ENCODE measurements at regions not wholly inside any gene's neighbourhood (a gene's known extent, or its start where the extent isn't known, plus 50 kb on each side); places are given as distances from the start of the nearest gene placed in this dataset.

DNA sequence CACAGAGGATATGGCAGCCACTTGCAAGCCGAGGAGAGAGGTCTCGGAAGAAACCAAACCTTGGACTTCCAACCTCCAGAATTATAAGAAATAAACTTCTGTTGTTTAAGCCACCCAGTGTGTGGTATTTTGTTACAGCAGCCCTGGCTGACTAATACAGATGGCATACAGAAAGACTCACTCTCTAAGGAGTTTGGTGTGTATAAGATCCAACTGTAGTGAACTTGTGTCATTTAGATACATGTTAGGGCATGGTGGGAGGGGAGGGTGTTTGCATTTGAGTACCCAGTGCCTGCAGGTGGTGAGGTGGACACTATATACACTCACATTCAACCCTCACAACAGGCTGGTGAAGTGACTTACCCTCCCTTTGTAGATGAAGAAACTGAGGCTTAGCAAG is 233.2 kb upstream of the KLF3 start:
- H3K4me3 ChIP-seq (ENCODE audit: low read length) = no peak overlapping the region
- no peaks in the 10 kb centered on the region for H3K27me3 ChIP-seq (ENCODE audit: insufficient read depth, low read depth, low read length)
- no peak overlapping the region for H3K4me2 ChIP-seq (ENCODE audit: low read length)
- H3K9me2 ChIP-seq (ENCODE audit: insufficient read depth, low read length) = no peaks in the 10 kb centered on the region
- no peak overlapping the region for H3K9ac ChIP-seq (ENCODE audit: low read length)
- no peaks in the 10 kb centered on the region for H3F3A ChIP-seq (ENCODE audit: insufficient read depth, low read length, poor library complexity, severe bottlenecking)
- H3K9me3 ChIP-seq (ENCODE audit: low read length) = no peaks in the 10 kb centered on the region
- no peak overlapping the region for H3K27ac ChIP-seq (ENCODE audit: low read length)
- TF ChIP-seq MXI1 (conservative IDR thresholded peaks at IDR 0.05; ENCODE audit: poor library complexity, severe bottlenecking) (no peak), EZH2 (IDR thresholded peaks at IDR 0.05; ENCODE audit: borderline replicate concordance, insufficient read depth, low read length, poor library complexity, severe bottlenecking) (no peak), RAD21 (conservative IDR thresholded peaks at IDR 0.05) (no peak), POLR2AphosphoS5 (IDR thresholded peaks at IDR 0.05) (no peak), EP300 (conservative IDR thresholded peaks at IDR 0.05; ENCODE audit: poor library complexity, severe bottlenecking) (no peak), TAF1 (IDR thresholded peaks at IDR 0.05; ENCODE audit: low read depth) (no peak), SMC3 (conservative IDR thresholded peaks at IDR 0.05; ENCODE audit: poor library complexity) (no peak)
- TF ChIP-seq, protein P1, sequence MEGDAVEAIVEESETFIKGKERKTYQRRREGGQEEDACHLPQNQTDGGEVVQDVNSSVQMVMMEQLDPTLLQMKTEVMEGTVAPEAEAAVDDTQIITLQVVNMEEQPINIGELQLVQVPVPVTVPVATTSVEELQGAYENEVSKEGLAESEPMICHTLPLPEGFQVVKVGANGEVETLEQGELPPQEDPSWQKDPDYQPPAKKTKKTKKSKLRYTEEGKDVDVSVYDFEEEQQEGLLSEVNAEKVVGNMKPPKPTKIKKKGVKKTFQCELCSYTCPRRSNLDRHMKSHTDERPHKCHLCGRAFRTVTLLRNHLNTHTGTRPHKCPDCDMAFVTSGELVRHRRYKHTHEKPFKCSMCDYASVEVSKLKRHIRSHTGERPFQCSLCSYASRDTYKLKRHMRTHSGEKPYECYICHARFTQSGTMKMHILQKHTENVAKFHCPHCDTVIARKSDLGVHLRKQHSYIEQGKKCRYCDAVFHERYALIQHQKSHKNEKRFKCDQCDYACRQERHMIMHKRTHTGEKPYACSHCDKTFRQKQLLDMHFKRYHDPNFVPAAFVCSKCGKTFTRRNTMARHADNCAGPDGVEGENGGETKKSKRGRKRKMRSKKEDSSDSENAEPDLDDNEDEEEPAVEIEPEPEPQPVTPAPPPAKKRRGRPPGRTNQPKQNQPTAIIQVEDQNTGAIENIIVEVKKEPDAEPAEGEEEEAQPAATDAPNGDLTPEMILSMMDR (IDR thresholded peaks at IDR 0.05; ENCODE audit: poor library complexity, severe bottlenecking) = no peak
- TF ChIP-seq, protein P2, sequence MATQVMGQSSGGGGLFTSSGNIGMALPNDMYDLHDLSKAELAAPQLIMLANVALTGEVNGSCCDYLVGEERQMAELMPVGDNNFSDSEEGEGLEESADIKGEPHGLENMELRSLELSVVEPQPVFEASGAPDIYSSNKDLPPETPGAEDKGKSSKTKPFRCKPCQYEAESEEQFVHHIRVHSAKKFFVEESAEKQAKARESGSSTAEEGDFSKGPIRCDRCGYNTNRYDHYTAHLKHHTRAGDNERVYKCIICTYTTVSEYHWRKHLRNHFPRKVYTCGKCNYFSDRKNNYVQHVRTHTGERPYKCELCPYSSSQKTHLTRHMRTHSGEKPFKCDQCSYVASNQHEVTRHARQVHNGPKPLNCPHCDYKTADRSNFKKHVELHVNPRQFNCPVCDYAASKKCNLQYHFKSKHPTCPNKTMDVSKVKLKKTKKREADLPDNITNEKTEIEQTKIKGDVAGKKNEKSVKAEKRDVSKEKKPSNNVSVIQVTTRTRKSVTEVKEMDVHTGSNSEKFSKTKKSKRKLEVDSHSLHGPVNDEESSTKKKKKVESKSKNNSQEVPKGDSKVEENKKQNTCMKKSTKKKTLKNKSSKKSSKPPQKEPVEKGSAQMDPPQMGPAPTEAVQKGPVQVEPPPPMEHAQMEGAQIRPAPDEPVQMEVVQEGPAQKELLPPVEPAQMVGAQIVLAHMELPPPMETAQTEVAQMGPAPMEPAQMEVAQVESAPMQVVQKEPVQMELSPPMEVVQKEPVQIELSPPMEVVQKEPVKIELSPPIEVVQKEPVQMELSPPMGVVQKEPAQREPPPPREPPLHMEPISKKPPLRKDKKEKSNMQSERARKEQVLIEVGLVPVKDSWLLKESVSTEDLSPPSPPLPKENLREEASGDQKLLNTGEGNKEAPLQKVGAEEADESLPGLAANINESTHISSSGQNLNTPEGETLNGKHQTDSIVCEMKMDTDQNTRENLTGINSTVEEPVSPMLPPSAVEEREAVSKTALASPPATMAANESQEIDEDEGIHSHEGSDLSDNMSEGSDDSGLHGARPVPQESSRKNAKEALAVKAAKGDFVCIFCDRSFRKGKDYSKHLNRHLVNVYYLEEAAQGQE (IDR thresholded peaks at IDR 0.05; ENCODE audit: borderline replicate concordance) = no peak
- H4K20me1 ChIP-seq (ENCODE audit: insufficient read depth) = no peaks in the 10 kb centered on the region
- no peaks in the 10 kb centered on the region for H3K36me3 ChIP-seq (ENCODE audit: insufficient read depth, low read length)
- no peak overlapping the region for H2AFZ ChIP-seq (ENCODE audit: low read depth, low read length)
- H3K79me2 ChIP-seq (replicated peaks; ENCODE audit: insufficient read depth, low read length) = no peaks in the 10 kb centered on the region

DNA sequence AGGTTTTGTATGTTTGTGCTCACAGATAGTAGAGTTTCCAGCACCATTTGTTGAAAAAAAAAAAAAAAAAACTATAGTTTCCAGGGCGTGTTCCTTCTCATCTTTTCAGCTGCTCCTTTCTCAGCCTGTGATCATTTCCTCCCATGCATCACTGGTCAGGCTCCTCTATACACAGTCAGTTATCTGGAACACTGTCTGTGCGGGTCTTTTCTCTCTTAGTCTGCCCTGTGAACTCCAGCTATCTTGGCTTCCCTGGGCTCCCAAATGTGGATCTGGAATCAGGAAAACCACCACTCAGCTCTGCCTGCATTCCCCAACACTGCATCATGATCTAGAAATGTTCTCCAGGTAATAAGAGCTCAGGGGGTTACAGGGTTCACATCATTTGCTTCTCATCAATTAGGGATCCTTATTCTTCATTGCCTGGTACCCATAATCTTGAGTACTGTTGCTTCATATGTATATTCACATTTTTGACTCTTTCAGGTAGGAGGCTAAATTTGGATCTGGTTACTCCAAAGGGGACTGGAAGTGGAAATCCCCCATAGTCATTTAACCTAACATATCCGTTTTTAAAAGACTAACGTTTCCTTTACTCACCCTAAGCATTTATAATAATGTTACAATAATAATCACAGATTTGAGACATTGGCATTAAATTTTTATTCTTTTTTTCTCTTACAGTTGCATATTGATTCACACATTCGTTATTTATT is 221.8 kb upstream of the KLF3 start:
- H3K4me3 ChIP-seq (ENCODE audit: low read length) = no peak overlapping the region
- H3F3A ChIP-seq (ENCODE audit: insufficient read depth, low read length, poor library complexity, severe bottlenecking) = no peaks in the 10 kb centered on the region
- no peaks in the 10 kb centered on the region for H3K9me2 ChIP-seq (ENCODE audit: insufficient read depth, low read length)
- no peaks in the 10 kb centered on the region for H3K9me3 ChIP-seq (ENCODE audit: low read length)
- H3K4me2 ChIP-seq (ENCODE audit: low read length) = no peak overlapping the region
- H3K9ac ChIP-seq (ENCODE audit: low read length) = no peak overlapping the region
- H3K27ac ChIP-seq (ENCODE audit: low read length) = no peak overlapping the region
- H4K20me1 ChIP-seq (ENCODE audit: insufficient read depth) = no peaks in the 10 kb centered on the region
- TF ChIP-seq, protein P2 (IDR thresholded peaks at IDR 0.05; ENCODE audit: borderline replicate concordance) = no peak
- no peak for TF ChIP-seq EZH2 (IDR thresholded peaks at IDR 0.05; ENCODE audit: borderline replicate concordance, insufficient read depth, low read length, poor library complexity, severe bottlenecking)
- no peak for TF ChIP-seq POLR2AphosphoS5 (IDR thresholded peaks at IDR 0.05)
- no peak for TF ChIP-seq EP300 (conservative IDR thresholded peaks at IDR 0.05; ENCODE audit: poor library complexity, severe bottlenecking)
- no peak for TF ChIP-seq MXI1 (conservative IDR thresholded peaks at IDR 0.05; ENCODE audit: poor library complexity, severe bottlenecking)
- TF ChIP-seq, protein P1 (IDR thresholded peaks at IDR 0.05; ENCODE audit: poor library complexity, severe bottlenecking) = no peak
- no peak for TF ChIP-seq RAD21 (conservative IDR thresholded peaks at IDR 0.05)
- TF ChIP-seq TAF1 (IDR thresholded peaks at IDR 0.05; ENCODE audit: low read depth) = no peak
- no peak for TF ChIP-seq SMC3 (conservative IDR thresholded peaks at IDR 0.05; ENCODE audit: poor library complexity)
- H2AFZ ChIP-seq (ENCODE audit: low read depth, low read length) = no peak overlapping the region
- no peaks in the 10 kb centered on the region for H3K36me3 ChIP-seq (ENCODE audit: insufficient read depth, low read length)
- no peaks in the 10 kb centered on the region for H3K79me2 ChIP-seq (replicated peaks; ENCODE audit: insufficient read depth, low read length)
- H3K27me3 ChIP-seq (ENCODE audit: insufficient read depth, low read depth, low read length) = no peaks in the 10 kb centered on the region
